H1 (cell line): ENCODE measurements at regions not wholly inside any gene's neighbourhood (a gene's known extent, or its start where the extent isn't known, plus 50 kb on each side); places are given as distances from the start of the nearest gene placed in this dataset.

Source experiments
- JUND ChIP-seq: IDR thresholded peaks from 2 replicates; pipeline ENCODE4 v1.6.1; 2011; ENCODE audit warnings: mild to moderate bottlenecking, improper control_type of control experiment, low read length
- MAFK ChIP-seq: IDR thresholded peaks from 2 replicates; pipeline ENCODE4 v1.6.1; 2012; ENCODE audit warnings: low read depth, mild to moderate bottlenecking, improper control_type of control experiment, low read length
- TF ChIP-seq, protein P1 (sequence below): IDR thresholded peaks from 2 replicates; pipeline ENCODE4 v1.6.1; 2012; ENCODE audit warnings: inconsistent platforms

DNA sequence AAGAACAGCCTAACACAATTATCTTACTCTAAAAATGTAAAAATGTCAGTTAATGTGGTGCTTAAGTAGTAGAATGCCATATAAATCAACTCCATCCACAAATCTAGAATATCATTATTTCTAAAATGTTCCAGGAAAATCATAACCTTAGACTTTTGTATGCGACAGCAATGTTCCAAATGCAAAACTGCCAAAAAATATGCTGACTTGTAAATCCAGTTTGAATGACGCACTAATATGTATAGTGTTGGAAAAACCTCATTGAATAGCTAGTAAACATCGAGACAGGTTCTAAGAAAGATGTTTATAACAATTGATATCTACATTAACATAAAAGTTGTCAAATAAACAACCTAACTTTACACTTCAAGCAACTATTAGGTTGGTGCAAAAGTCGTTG lies 469.1 kb upstream of the PRICKLE1 start (continued):
- TF ChIP-seq, protein P1, sequence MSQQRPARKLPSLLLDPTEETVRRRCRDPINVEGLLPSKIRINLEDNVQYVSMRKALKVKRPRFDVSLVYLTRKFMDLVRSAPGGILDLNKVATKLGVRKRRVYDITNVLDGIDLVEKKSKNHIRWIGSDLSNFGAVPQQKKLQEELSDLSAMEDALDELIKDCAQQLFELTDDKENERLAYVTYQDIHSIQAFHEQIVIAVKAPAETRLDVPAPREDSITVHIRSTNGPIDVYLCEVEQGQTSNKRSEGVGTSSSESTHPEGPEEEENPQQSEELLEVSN, result no peak
- no peak for TF ChIP-seq MAFK
- TF ChIP-seq JUND, result no peak
- TF ChIP-seq, all 59 proteins: peak for 0
